Activated CD4-positive, alpha-beta T cell treated with anti-CD3 and anti-CD28 coated beads, Interleukin-2, amount 50 U/mL, for 24 hours (primary cell): ENCODE measurements at regions not wholly inside any gene's neighbourhood (a gene's known extent, or its start where the extent isn't known, plus 50 kb on each side); places are given as distances from the start of the nearest gene placed in this dataset.
"Not testable (repeated sequence)": the region's sequence is repeated elsewhere in the genome, so short reads cannot be mapped to it uniquely, and the experiment has no call there.

ENCODE experiments used
- DNase-seq, 2 donors: peaks; one replicate each; pipeline ENCODE4 v3.0.0-alpha.2; 2020; ENCODE audit warnings: low read depth in 1 of 2, low spot score in 1 of 2

DNA sequence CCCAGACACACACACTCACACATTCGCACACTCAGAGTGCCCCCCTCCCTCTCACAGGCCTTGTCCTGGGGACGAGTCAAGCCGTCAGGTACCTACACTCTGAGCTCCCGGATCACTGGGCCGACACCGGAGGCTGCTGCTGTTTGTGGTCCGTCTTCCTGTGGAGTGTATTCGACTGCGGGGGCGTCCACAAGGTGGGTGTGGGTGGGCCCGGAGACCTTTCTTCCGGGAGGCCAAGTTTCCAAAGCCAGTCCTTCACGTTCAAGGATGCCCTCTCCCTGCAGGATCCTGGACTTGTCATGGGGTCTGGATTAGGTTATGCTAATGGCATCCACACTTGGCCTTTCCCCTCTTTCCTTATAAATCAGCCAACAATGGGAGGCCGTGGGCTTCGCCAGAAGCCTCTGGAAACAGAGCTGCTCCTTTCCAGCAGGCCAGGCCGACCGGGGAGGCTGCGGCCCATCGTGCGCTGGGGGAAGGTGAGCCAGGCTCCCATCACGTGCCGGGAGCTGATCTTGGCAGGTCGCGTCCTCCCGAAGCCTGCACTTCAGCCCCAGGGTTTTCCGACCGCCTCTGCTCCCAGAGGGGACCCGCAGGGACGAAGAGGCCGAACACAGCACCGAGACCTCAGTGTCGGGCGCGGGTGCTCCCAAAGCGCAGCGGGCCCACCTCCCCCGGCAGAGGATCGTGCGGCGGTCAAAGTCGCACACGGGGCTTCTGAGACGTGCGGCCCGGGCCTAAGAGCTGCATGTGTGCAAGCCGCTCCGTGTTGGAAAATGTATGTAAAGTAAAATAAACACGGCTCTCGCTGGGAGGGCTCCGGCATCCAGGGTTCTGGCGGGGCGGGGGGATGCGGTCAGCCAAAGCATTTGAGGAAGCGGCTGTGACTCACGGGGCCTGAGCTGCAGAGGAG lies 196.5 kb upstream of the ZNF469 start:
- DNase-seq, result not testable (repeated sequence)

DNA sequence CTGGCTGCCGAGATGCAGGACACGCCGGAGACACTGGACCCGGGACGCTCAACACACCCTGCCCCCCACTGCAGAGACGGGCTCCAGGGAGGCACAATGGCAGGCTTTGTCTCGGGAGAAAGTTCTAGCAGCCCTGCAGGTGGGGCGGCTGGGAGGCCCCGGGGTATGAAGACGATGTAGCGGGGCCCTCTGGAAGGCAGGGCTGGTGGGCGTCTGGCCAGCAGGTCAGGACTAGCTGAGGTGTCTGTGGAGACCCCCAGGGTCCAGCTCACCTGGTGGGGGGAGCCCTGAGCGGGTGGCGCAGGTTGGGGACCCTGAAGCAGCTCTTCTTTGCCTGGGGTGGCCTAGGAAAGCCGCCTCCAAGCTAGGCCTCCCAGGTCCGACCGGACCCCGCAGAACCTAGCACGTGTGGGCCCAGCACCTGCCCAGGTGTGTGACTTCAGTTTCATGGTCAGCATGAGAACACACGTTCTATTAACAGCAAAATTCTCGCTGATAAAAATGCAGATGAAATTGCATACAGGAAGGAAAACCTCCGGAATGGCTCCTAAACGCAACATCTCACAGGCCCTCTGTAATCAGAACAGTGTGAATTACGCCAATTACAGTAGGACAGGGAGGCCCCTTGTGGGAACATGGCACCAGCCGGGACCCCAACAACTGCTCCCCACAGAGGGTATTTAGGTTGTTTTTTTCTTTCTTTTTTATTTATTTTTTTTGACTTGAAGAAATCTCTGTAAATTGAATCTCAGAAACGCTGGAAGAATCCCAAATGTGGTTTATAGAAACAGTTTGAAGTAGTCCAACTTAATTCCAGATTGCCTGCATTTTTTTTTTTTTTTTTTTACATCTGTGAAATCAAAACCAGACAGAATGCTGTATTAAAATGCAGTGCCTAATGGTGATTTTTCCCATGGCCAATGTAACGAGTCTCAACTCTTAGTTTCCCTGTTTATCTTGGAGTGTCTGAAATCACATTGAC lies 195.6 kb upstream of the ZNF469 start:
- not testable (repeated sequence) for DNase-seq

DNA sequence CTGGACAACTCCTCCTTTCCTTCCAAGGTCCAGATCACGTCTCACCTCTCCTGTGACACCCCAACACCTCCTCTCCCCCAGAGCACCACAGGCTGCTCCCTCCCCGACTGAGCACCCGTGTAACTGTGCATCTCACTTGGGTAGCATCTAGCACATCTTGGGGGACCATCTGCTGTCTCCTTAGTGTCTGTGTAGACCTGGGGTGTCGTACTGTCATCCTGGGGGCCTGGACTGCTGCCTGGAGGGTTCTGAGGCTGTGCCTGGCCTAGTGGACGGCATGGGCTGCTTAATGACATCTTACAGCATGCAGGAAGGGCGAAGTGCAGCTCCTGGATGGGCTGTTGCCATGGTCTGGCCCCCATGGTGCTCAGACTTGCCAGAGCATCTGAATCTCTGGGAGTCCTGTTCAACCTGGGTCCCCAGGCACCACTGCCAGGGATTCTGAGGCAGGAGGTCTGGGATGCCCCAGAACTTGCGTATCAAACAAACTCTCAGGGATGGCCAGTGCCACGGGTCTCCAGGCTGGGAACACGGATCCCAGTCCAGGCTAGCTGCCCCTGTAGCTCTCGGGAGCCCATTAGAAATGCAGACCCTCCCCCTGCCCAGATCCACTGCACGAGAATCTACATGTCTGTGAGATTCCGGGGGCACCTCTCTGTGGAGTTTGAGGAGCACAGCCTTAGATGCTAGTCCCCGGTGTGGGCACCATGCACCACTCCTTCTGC lies 194.4 kb upstream of the ZNF469 start:
- DNase-seq, result not testable (repeated sequence)

DNA sequence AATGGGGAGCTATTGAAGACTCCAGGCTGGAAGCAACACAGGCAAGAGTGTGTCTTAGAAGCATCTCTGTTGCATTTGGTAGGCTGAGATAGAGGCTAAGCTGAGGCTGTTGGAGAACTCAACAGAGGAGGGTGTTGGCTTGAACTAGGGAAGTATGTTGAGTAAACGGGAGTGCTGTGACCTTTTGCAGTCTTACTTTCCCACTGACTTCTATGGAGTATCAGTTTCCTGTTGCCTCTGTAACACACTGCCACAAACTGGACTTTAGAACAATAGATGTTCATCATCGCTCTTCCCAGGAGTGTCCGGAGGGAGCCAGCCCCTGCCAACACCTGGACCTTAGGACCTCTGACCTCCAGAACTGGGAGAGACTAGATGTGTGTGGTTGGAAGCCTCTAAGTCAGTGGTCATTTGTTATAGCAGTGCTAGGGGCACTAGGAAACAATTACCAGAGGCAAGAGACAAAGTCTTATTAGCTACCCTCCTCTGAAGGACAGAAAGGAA lies 192.1 kb upstream of the ZNF469 start:
- DNase-seq, result not testable (repeated sequence)

DNA sequence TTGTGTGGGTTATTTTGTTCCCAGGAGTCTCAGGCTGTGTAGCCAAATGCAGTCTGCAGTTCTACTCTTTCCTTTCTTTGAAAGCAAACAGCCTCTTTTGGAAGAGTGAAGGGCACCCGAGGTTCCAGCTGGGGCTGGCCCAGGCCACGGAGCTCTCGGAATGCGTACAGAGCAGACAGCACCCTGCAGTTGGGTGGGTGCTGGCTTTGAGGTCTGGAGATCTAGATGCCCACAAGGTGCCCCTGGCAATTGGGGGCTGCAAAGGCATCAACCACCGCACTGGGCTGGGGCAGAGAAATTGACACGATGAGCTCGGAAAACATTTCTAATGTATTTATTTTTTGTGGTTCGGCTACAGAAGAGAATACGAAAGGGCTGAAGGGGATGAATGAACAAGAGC lies 191.6 kb upstream of the ZNF469 start:
- DNase-seq, result not testable (repeated sequence)

DNA sequence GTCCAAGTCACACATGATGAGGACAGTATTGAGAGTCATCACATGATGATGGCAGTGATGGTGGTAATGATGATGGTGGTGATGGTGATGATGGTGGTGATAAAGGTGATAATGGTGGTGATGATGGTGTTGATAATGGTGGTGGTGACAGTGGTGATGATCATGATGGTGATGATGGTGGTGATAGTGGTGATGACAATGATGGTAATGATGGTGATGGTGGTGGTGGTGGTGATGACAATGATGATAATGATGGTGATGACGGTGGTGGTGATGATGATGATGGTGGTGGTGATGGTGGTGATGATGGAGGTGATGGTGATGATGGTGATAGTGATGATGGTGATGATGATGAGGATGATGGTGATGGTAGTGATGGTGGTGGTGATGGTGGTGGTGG lies 190.2 kb upstream of the ZNF469 start:
- no peak for DNase-seq

DNA sequence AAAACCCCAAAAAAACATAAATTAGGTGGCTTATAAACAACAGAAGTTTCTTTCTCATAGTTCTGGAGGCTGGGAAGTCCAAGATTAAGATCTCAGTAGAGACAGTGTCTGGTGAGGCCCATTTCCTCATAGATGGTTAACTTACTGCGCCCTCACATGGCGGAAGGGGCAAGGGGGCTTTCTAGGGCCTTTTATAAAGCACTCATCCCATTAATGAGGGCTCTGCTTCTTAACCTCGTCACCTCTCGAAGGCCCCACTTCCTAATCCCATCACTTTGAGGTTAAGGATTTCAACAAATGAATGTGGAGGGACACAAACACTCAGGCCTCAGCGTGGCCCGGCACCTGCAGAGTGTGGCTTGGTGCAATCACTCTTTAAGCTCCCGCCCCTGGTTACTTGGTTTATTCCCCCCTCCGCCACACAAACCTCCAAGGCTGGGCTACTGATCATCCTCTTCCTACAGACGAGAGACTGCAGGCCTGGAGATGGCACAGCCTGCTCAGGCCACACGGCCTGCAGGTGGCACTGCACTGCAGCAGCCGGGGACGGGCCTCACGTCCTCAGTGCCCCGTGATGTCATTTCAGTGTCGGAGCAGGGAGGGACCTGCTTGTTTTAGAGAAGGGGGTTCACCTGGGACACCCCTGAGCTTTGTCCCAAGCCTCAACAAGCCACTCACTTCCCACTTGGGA lies 188.9 kb upstream of the ZNF469 start:
- DNase-seq, result not testable (repeated sequence)

GRCh38 chr16:88194397-88195268 lies 188.1 kb upstream of the ZNF469 start:
- DNase-seq, result no peak

- DNase-seq, result no peak
Measured at GRCh38 chr16:88195269-88195705, 187.5 kb upstream of the ZNF469 start.

DNA sequence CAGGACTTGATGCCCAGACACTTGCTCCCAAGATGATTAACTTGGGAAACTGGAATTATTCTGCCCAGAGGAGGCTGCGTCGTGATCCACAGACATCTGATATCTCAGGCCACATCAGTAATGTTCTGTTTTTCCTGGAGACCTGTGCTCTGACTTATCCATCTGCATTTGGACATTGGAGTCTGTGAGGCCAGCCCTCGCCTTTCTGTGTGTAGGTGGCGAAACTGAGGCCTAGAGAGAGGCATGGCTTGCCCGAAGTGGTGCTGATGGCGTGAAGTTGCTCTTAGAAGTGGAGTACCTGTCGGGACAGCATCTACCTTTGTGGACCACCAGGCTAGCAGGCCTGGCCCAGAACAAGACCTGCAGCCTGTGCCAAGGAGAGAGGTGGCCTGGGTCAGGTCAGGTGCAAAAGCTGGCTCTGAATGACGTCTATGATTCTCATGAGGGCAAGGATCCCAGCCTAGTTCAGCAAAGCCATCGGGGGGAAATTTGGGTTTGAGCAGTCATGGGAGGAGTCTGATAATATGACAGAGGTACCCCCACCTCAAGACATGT lies 186.8 kb upstream of the ZNF469 start:
- DNase-seq, result no peak

GRCh38 chr16:88196471-88197400 lies 186.0 kb upstream of the ZNF469 start:
- DNase-seq, result no peak

DNA sequence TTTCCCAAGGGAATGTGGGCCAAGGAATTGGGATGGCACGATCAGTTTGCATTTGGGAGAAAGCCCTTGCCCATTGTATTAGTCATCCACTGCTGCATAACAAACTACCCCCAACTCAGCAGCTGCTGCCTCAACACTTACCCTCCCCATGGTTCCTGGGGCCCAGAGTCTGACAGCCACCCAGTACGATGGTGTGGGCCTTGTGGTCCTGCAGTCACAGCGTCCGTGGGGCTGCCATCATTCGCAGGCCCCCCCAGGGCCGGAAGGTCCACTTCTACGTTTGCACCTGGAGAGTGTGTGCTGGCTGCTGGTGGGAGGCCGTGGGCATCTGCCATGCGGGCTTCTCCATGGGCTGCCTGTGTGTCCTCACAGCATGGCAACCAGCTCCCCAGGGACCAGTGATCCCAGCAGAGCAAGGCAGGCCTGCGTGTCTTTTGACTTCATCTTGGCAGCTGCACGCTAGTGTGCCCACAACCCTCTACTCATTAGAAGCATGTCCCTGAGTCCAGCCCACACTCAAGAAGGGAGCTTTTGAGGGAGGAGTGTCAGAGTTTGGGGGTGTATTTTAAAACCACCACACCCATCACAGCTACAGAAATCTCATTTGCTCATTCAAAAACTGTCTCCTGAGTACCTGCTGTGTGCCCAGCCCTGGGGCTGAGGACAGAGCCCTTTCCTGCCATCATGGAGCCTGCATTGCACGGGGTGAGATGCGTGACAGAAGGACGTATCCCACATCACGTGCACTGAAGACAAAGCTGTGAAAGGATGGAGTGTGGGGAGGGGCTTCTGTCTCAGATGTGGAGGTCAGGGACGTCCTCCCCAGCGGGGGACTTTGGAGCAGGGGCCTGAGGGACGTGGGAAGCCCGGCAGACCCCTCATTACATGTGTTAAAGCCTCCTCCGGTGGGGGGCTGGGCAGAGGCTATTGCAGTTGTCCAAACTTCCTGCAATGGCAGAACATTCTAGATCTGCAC lies 185.0 kb upstream of the ZNF469 start:
- no peak for DNase-seq

GRCh38 chr16:88198457-88199295 lies 184.1 kb upstream of the ZNF469 start:
- not testable (repeated sequence) for DNase-seq

DNA sequence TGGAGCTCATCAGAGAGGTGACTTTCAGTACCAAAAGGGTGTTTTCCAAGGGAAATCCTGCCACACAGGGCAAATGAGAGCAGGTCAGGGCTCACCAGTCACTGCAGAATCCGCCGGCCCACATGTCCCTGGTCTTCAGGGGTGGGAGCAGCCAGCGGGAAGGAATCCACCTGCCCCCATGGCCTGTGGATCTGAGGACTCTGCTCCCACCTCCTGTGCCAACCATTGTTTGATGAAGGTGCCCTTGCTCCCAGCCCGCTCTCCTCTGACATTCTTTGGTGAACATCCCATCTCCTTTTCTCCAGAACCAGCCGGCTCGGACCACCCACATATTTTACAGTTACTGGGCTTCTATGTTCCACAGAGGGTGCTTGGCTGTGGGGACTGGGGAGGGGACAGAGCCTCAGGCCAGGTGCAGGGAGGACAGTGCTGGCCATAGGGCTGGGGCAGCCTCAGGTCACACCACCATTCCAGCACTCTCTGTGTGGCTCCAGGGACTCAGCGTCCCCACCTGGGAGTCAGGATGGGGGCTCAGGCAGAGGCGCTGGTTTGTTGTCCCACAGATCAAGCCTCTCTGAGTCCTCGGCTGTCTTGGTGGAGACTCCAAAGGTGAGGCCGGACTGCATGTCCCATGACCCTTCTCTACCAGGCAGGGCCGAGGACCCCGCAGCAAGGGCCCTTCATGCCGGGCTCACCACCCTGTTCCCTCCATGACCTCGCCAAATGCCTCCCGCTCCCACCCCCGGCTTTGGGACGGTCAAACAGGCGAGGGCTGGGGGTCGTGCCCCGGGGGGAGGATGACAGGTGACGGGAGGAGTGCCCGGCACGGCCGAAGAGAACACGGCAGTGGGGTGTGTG lies 183.2 kb upstream of the ZNF469 start:
- DNase-seq, result not testable (repeated sequence)
